ENCODE measurements at regions not wholly inside any gene's neighbourhood (a gene's known extent, or its start where the extent isn't known, plus 50 kb on each side); places are given as distances from the start of the nearest gene placed in this dataset.

DNA sequence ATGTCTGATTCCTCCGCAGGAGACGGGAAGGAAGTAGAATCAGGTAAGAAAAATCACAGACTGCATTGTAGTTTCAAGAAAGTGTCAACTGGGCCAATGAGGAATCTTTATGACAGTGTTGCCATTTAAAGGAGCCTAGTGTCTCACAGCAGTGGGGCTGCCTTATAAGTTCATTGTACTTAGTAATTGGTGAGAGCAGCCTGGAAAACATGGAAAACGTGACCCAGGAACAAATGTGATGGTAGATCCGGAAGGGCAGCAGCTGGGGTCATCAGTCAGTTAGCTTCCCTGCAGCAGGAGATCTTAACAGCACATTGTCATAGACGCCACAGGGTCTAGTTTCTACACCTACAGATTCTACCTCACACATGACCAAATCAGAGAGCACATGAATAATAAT, 630.0 kb upstream of the LMO3 start:
- TF ChIP-seq ESRRG (CRISPR knock-in tag; IDR thresholded peaks at IDR 0.05) (no peak), ARNTL (CRISPR knock-in tag; IDR thresholded peaks at IDR 0.05; ENCODE audit: borderline replicate concordance, low read depth) (no peak), TOX (CRISPR knock-in tag; IDR thresholded peaks at IDR 0.05; ENCODE audit: borderline replicate concordance) (no peak)
- TF ChIP-seq, protein P1, sequence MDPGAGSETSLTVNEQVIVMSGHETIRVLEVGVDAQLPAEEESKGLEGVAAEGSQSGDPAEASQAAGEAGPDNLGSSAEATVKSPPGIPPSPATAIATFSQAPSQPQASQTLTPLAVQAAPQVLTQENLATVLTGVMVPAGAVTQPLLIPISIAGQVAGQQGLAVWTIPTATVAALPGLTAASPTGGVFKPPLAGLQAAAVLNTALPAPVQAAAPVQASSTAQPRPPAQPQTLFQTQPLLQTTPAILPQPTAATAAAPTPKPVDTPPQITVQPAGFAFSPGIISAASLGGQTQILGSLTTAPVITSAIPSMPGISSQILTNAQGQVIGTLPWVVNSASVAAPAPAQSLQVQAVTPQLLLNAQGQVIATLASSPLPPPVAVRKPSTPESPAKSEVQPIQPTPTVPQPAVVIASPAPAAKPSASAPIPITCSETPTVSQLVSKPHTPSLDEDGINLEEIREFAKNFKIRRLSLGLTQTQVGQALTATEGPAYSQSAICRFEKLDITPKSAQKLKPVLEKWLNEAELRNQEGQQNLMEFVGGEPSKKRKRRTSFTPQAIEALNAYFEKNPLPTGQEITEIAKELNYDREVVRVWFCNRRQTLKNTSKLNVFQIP (CRISPR knock-in tag; IDR thresholded peaks at IDR 0.05; ENCODE audit: borderline replicate concordance, low read depth): no peak
- TF ChIP-seq, protein P2, sequence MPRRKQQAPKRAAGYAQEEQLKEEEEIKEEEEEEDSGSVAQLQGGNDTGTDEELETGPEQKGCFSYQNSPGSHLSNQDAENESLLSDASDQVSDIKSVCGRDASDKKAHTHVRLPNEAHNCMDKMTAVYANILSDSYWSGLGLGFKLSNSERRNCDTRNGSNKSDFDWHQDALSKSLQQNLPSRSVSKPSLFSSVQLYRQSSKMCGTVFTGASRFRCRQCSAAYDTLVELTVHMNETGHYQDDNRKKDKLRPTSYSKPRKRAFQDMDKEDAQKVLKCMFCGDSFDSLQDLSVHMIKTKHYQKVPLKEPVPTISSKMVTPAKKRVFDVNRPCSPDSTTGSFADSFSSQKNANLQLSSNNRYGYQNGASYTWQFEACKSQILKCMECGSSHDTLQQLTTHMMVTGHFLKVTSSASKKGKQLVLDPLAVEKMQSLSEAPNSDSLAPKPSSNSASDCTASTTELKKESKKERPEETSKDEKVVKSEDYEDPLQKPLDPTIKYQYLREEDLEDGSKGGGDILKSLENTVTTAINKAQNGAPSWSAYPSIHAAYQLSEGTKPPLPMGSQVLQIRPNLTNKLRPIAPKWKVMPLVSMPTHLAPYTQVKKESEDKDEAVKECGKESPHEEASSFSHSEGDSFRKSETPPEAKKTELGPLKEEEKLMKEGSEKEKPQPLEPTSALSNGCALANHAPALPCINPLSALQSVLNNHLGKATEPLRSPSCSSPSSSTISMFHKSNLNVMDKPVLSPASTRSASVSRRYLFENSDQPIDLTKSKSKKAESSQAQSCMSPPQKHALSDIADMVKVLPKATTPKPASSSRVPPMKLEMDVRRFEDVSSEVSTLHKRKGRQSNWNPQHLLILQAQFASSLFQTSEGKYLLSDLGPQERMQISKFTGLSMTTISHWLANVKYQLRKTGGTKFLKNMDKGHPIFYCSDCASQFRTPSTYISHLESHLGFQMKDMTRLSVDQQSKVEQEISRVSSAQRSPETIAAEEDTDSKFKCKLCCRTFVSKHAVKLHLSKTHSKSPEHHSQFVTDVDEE (CRISPR knock-in tag; IDR thresholded peaks at IDR 0.05): no peak

All from SK-N-SH treated with all-trans-retinoic acid at 6 μM for 48 hours (cell line).